Testis (tissue), 2 donors: ENCODE measurements at regions not wholly inside any gene's neighbourhood (a gene's known extent, or its start where the extent isn't known, plus 50 kb on each side); places are given as distances from the start of the nearest gene placed in this dataset.

Source experiments
- DNase-seq: peaks from one replicate; pipeline ENCODE4 v3.0.0-alpha.2; 2019
- H3K27ac ChIP-seq, 2 donors: fragments of 200-600 bp; sonication (generic); one replicate each; pipeline ENCODE4 v1.5.1; 2019
- H3K27me3 ChIP-seq: fragments of 200-600 bp; sonication (generic); one replicate; pipeline ENCODE4 v1.5.1; 2019
- H3K36me3 ChIP-seq: fragments of 200-600 bp; sonication (generic); one replicate; pipeline ENCODE4 v1.5.1; 2017; ENCODE audit warnings: low read depth; ENCODE audit errors: missing control alignments
- H3K4me1 ChIP-seq: fragments of 200-600 bp; sonication (generic); one replicate; pipeline ENCODE4 v1.5.1; 2019
- H3K4me3 ChIP-seq, 2 donors: fragments of 200-600 bp; sonication (generic); one replicate each; pipeline ENCODE4 v1.5.1; 2017 to 2019
- H3K9me3 ChIP-seq: fragments of 200-600 bp; sonication (generic); one replicate; pipeline ENCODE4 v1.5.1; 2017
- CTCF ChIP-seq, 3 experiments: fragments of 450-650 bp in 2 of 3; fragments of 200-600 bp in 1 of 3; sonication (generic) in 1 of 3; IDR thresholded peaks; one replicate each; pipeline ENCODE4 v1.5.1; 2016 to 2019; ENCODE audit warnings: antibody characterized with exemption in 3 of 3, mild to moderate bottlenecking in 2 of 3, moderate library complexity in 1 of 3
- POLR2A ChIP-seq: fragments of 450-650 bp; IDR thresholded peaks from one replicate; pipeline ENCODE4 v1.6.1; 2017; ENCODE audit warnings: antibody characterized with exemption, mild to moderate bottlenecking, moderate library complexity
- WGBS, 2 donors: methylation state at CpG; one replicate each; pipeline ENCODE4 v1.1.5; 2018; 5-methylcytosine and 5-hydroxymethylcytosine counted together
- intact Hi-C: fragments of 100-400 bp; cut with DNase I; formaldehyde crosslinking; loops from one replicate; pipeline ENCODE4 v1.15.1; 2023; ENCODE audit warnings: low total_unique reads

DNA sequence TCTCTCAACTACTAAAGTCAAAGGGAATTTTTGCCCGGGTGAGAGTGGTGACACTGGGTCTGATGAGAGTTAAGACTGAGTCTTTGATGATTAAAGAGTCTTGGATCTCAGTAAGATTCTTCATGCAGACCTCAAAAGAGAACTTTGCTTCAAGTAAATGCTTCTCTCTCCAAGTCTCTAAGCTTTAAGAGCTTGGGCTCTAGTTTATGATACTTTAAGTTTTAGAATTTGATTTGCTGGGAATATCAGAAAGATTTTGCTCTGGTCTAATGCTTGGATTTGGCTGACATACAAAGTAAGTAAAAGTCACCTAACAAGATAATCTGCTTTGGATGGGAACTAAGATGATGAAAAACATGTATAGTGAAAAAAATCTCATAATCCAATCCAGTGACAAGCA lies 566.3 kb downstream of the MAT2B start:
- Histone ChIP-seq H3K36me3 (no peaks in the 10 kb centered on the region), H3K9me3 (no peaks in the 10 kb centered on the region), H3K27me3 (no peaks in the 10 kb centered on the region), H3K4me1 (no peaks in the 10 kb centered on the region), H3K4me3 (no peak overlapping the region), H3K27ac (no peak overlapping the region)
- DNase-seq: no peak
- intact Hi-C loops: no loop called here
- 76 to 93% methylated on average over 1 of the region's 1 CpG for WGBS, 2 donors
- TF ChIP-seq CTCF (IDR thresholded peaks at IDR 0.05): no peak

DNA sequence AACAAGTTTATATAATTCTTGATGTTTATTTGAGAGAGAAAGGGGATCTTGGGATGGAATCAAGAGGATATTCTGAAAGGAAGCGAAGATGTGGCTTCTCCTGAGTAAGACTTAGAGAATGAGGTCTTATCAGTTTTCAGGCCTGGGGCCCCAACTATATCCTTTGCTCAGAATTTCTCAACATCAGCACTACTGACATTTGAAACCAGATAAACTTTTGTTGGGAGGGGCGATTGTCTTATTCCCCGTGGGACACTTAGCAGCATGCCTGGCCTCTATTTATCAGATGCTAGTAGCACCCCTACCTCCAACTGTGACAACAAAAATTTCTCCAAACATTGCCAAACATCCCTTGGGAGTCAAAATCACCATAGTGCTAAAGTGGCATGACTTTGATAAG lies 567.7 kb downstream of the MAT2B start:
- H3K36me3 ChIP-seq: no peaks in the 10 kb centered on the region
- intact Hi-C loops: no loop called here
- TF ChIP-seq CTCF (IDR thresholded peaks at IDR 0.05): no peak
- no peak for TF ChIP-seq POLR2A
- DNase-seq: no peak
- H3K4me1 ChIP-seq: no peaks in the 10 kb centered on the region
- H3K27ac ChIP-seq: no peak overlapping the region
- H3K9me3 ChIP-seq: no peaks in the 10 kb centered on the region
- H3K4me3 ChIP-seq: no peak overlapping the region
- H3K27me3 ChIP-seq: no peaks in the 10 kb centered on the region
- WGBS, 2 donors: 64 to 66% methylated on average over 3 of the region's 3 CpGs

- H3K27me3 ChIP-seq: no peaks in the 10 kb centered on the region
- no peak for DNase-seq
- intact Hi-C loops: no loop called here
- H3K4me3 ChIP-seq: no peak overlapping the region
- 68 to 77% methylated on average over 4 of the region's 4 CpGs for WGBS, 2 donors
- H3K4me1 ChIP-seq: no peaks in the 10 kb centered on the region
- no peak overlapping the region for H3K27ac ChIP-seq
- H3K36me3 ChIP-seq: no peaks in the 10 kb centered on the region
- TF ChIP-seq CTCF (IDR thresholded peaks at IDR 0.05) (no peak), POLR2A (no peak)
- no peaks in the 10 kb centered on the region for H3K9me3 ChIP-seq
Measured at GRCh38 chr5:164076556-164076955, 571.1 kb downstream of the MAT2B start.

GRCh38 chr5:164090358-164090757 lies 584.9 kb downstream of the MAT2B start:
- no peak for DNase-seq
- Histone ChIP-seq H3K36me3 (no peaks in the 10 kb centered on the region), H3K27me3 (no peaks in the 10 kb centered on the region), H3K4me3 (no peak overlapping the region), H3K27ac (no peak overlapping the region), H3K9me3 (no peaks in the 10 kb centered on the region), H3K4me1 (peaks cover 3% of the 10 kb centered on the region)
- no peak for TF ChIP-seq POLR2A
- no peak for TF ChIP-seq CTCF (IDR thresholded peaks at IDR 0.05)
- WGBS, 2 donors: 28 to 45% methylated on average over 2 of the region's 2 CpGs
- intact Hi-C loops: no loop called here

DNA sequence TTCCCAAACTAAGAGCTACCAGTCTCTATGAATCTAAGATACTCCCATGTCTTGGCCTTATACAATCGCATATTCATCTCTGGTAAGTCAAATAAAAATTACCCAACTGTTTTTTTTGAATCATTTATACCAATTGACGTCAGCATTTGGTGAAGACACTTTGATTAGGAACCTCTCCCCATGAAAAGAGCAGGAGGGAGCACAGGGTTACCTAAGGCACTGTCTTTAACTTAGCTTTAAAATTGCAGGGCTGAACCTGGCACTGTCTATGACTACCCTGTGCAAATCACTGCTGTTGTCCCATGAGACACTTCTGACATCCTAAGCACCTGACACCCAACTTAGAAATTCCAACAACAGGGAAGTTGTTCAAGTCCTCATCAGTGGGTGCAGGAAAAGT lies 586.4 kb downstream of the MAT2B start:
- WGBS, 2 donors: 81 to 85% methylated on average over 2 of the region's 2 CpGs

More for the DNA sequence above, 586.4 kb downstream of the MAT2B start:
- no peak overlapping the region for H3K27ac ChIP-seq
- H3K36me3 ChIP-seq: no peaks in the 10 kb centered on the region
- H3K4me3 ChIP-seq: no peak overlapping the region
- no peak for DNase-seq
- peaks cover 3% of the 10 kb centered on the region for H3K4me1 ChIP-seq
- no peaks in the 10 kb centered on the region for H3K9me3 ChIP-seq
- TF ChIP-seq CTCF (IDR thresholded peaks at IDR 0.05): no peak
- TF ChIP-seq POLR2A: no peak
- intact Hi-C loops: no loop called here
- no peaks in the 10 kb centered on the region for H3K27me3 ChIP-seq
